ENCODE measurements at regions not wholly inside any gene's neighbourhood (a gene's known extent, or its start where the extent isn't known, plus 50 kb on each side); places are given as distances from the start of the nearest gene placed in this dataset.
A peak's percentile ranks its signal among the peaks of the same experiment; 100 is the strongest.

GRCh38 chr16:76195648-76196047 lies 81.6 kb upstream of the CNTNAP4 start:
- Histone ChIP-seq H3K9me3 (ENCODE audit: control insufficient read depth, insufficient read depth, low read length) (no peaks in the 10 kb centered on the region), H3K36me3 (ENCODE audit: control insufficient read depth, insufficient read depth, low read length) (no peaks in the 10 kb centered on the region), H3K9ac (ENCODE audit: low read depth, low read length) (no peak overlapping the region), H3K27me3 (ENCODE audit: control insufficient read depth, insufficient read depth, low read length) (peaks cover 4% of the 10 kb centered on the region; the same call in 1 of the 2 replicates), H3K4me3 (ENCODE audit: low read depth, low read length) (no peak overlapping the region), H3K4me1 (ENCODE audit: control insufficient read depth, insufficient read depth, low read length) (peaks cover 36% of the 10 kb centered on the region), H3K27ac (ENCODE audit: low read depth, low read length) (no peak overlapping the region)

DNA sequence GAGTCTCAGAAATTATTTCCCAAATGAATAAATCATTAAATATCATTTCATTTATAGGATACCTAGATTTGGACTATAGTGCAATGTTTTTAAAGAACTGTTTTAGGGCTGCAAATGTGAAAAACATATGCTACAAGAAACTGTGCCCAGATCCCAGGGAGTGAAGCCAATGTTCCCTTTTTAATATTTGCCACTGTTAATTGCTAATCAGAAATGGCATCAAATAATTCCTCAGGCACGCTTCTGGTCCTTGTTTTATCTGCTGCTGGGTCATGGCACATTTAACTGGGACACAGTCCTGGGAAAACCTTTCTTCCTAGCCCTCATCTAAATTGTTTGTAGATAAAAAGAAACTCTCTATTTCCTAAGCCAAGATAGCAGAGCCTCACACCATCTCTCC lies 79.3 kb upstream of the CNTNAP4 start:
- H3K9me3 ChIP-seq (ENCODE audit: control insufficient read depth, insufficient read depth, low read length), result no peaks in the 10 kb centered on the region
- peaks cover 49% of the 10 kb centered on the region for H3K4me1 ChIP-seq (ENCODE audit: control insufficient read depth, insufficient read depth, low read length)
- no peak overlapping the region for H3K9ac ChIP-seq (ENCODE audit: low read depth, low read length)
- no peak overlapping the region for H3K27ac ChIP-seq (ENCODE audit: low read depth, low read length)
- no peak overlapping the region for H3K4me3 ChIP-seq (ENCODE audit: low read depth, low read length)
- H3K27me3 ChIP-seq (ENCODE audit: control insufficient read depth, insufficient read depth, low read length), result peaks cover 4% of the 10 kb centered on the region; the same call in 1 of the 2 replicates
- no peaks in the 10 kb centered on the region for H3K36me3 ChIP-seq (ENCODE audit: control insufficient read depth, insufficient read depth, low read length)

DNA sequence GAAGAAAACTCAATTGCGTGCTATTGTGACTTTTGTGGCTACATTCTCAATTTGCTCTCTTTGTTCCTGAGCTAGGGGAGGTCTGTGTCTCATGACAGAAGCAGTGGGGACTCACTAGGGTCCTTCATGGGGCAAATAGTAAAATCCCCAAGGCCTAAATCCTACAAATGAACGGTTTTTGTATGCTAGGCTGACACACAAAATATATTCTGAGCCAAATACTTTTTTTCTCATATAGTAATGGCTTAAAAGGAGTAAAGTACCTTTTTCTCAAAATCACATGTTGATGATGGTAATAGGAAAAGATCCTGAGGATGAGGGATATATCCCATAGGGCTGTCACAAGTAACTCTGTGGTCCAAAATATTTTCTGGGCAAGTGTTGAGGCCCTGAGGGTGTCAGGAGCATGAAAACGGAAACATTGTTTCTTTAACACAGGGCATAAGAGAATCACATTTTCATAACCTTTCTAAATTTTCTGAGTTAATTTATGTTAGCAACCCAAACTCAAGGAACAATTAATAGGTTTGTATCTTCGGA lies 77.5 kb upstream of the CNTNAP4 start:
- Histone ChIP-seq H3K36me3 (ENCODE audit: control insufficient read depth, insufficient read depth, low read length) (no peaks in the 10 kb centered on the region), H3K27ac (ENCODE audit: low read depth, low read length) (peak overlapping the region; percentile 17), H3K9me3 (ENCODE audit: control insufficient read depth, insufficient read depth, low read length) (no peaks in the 10 kb centered on the region), H3K4me1 (ENCODE audit: control insufficient read depth, insufficient read depth, low read length) (peaks cover 30% of the 10 kb centered on the region), H3K9ac (ENCODE audit: low read depth, low read length) (no peak overlapping the region), H3K27me3 (ENCODE audit: control insufficient read depth, insufficient read depth, low read length) (peaks cover 4% of the 10 kb centered on the region; the same call in 1 of the 2 replicates), H3K4me3 (ENCODE audit: low read depth, low read length) (no peak overlapping the region)

DNA sequence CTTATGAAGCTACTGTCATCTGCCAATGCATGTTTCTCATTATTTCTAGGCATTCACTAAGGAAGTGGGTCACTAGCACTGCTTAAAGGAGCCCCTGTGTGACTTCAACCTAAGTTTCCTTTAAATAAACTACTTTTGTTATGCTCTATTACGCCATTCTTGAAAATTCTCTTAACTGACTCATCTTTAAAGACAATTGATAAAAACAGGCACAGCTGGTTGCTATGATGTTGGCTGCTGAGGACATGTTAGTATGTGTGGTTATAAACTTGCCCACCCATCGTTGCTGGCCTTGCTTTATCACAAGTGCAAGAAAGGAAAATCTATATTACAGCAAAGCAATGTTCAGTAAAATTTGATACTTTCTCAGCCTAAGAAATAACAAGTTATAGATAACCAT lies 75.8 kb upstream of the CNTNAP4 start:
- Histone ChIP-seq H3K36me3 (ENCODE audit: control insufficient read depth, insufficient read depth, low read length) (no peaks in the 10 kb centered on the region), H3K27me3 (ENCODE audit: control insufficient read depth, insufficient read depth, low read length) (no peaks in the 10 kb centered on the region), H3K9me3 (ENCODE audit: control insufficient read depth, insufficient read depth, low read length) (no peaks in the 10 kb centered on the region), H3K4me3 (ENCODE audit: low read depth, low read length) (no peak overlapping the region), H3K4me1 (ENCODE audit: control insufficient read depth, insufficient read depth, low read length) (peaks cover 24% of the 10 kb centered on the region), H3K9ac (ENCODE audit: low read depth, low read length) (no peak overlapping the region), H3K27ac (ENCODE audit: low read depth, low read length) (peak overlapping the region; percentile 67)

DNA sequence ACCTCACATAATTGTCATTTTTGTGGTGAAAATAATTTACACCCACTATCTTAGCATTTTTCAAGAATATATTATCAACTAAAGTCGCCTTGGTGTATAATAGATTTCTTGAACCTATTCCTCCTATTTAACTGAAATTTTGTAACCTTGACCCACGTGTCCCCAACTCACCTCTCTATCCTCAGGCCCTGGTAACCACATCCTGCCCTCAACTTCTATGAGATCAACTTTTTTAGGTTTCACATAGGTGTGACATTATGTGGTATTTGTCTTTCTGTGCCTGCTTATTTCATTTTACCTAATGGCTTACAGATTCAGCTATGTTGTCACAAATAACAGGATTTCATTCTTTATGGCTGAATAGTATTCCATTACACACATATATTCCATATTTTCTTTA lies 73.0 kb upstream of the CNTNAP4 start:
- Histone ChIP-seq H3K4me1 (ENCODE audit: control insufficient read depth, insufficient read depth, low read length) (peaks cover 44% of the 10 kb centered on the region), H3K27ac (ENCODE audit: low read depth, low read length) (no peak overlapping the region), H3K36me3 (ENCODE audit: control insufficient read depth, insufficient read depth, low read length) (no peaks in the 10 kb centered on the region)

DNA sequence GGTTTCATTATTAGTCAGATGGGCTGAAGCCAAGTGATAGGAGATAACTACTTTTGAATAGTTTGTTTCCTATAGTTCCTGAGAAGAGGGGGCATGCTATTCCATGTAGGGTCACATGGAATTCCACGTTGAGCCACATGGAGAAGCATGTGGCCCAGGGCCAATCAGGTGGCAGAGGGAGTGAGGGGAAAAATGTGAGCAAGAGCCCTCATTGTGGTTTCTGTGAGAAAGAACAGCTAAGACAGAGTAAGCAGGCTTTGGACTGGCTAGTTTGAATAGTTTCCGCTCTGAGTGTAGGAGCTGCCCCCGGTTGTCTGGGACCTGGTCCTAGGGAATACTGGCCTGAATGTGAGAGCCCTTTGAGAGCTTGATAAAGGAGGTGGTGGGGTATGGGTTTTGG lies 69.9 kb upstream of the CNTNAP4 start:
- no peaks in the 10 kb centered on the region for H3K27me3 ChIP-seq (ENCODE audit: control insufficient read depth, insufficient read depth, low read length)
- no peaks in the 10 kb centered on the region for H3K9me3 ChIP-seq (ENCODE audit: control insufficient read depth, insufficient read depth, low read length)
- H3K27ac ChIP-seq (ENCODE audit: low read depth, low read length), result peak overlapping the region; percentile 94
- H3K36me3 ChIP-seq (ENCODE audit: control insufficient read depth, insufficient read depth, low read length), result no peaks in the 10 kb centered on the region
- H3K4me1 ChIP-seq (ENCODE audit: control insufficient read depth, insufficient read depth, low read length), result peaks cover 40% of the 10 kb centered on the region
- H3K9ac ChIP-seq (ENCODE audit: low read depth, low read length), result no peak overlapping the region
- H3K4me3 ChIP-seq (ENCODE audit: low read depth, low read length), result no peak overlapping the region

More for the DNA sequence above, 73.0 kb upstream of the CNTNAP4 start:
- Histone ChIP-seq H3K9ac (ENCODE audit: low read depth, low read length) (no peak overlapping the region), H3K27me3 (ENCODE audit: control insufficient read depth, insufficient read depth, low read length) (no peaks in the 10 kb centered on the region), H3K4me3 (ENCODE audit: low read depth, low read length) (no peak overlapping the region), H3K9me3 (ENCODE audit: control insufficient read depth, insufficient read depth, low read length) (no peaks in the 10 kb centered on the region)

GRCh38 chr16:76210157-76210556 lies 67.0 kb upstream of the CNTNAP4 start:
- Histone ChIP-seq H3K9me3 (ENCODE audit: control insufficient read depth, insufficient read depth, low read length) (peaks cover 9% of the 10 kb centered on the region; the same call in 1 of the 2 replicates), H3K27ac (ENCODE audit: low read depth, low read length) (no peak overlapping the region), H3K27me3 (ENCODE audit: control insufficient read depth, insufficient read depth, low read length) (no peaks in the 10 kb centered on the region), H3K4me3 (ENCODE audit: low read depth, low read length) (no peak overlapping the region), H3K9ac (ENCODE audit: low read depth, low read length) (no peak overlapping the region), H3K36me3 (ENCODE audit: control insufficient read depth, insufficient read depth, low read length) (no peaks in the 10 kb centered on the region), H3K4me1 (ENCODE audit: control insufficient read depth, insufficient read depth, low read length) (peaks cover 44% of the 10 kb centered on the region)

- H3K27me3 ChIP-seq (ENCODE audit: control insufficient read depth, insufficient read depth, low read length), result peaks cover 10% of the 10 kb centered on the region
- H3K9ac ChIP-seq (ENCODE audit: low read depth, low read length), result no peak overlapping the region
- H3K4me3 ChIP-seq (ENCODE audit: low read depth, low read length), result no peak overlapping the region
- H3K4me1 ChIP-seq (ENCODE audit: control insufficient read depth, insufficient read depth, low read length), result peaks cover 30% of the 10 kb centered on the region
- H3K27ac ChIP-seq (ENCODE audit: low read depth, low read length), result no peak overlapping the region
- H3K36me3 ChIP-seq (ENCODE audit: control insufficient read depth, insufficient read depth, low read length), result no peaks in the 10 kb centered on the region
- H3K9me3 ChIP-seq (ENCODE audit: control insufficient read depth, insufficient read depth, low read length), result peaks cover 9% of the 10 kb centered on the region; the same call in 1 of the 2 replicates
Measured at GRCh38 chr16:76213860-76214259, 63.3 kb upstream of the CNTNAP4 start.

GRCh38 chr16:76214856-76215255 lies 62.3 kb upstream of the CNTNAP4 start:
- H3K27ac ChIP-seq (ENCODE audit: low read depth, low read length), result no peak overlapping the region
- peaks cover 20% of the 10 kb centered on the region for H3K4me1 ChIP-seq (ENCODE audit: control insufficient read depth, insufficient read depth, low read length)
- peaks cover 17% of the 10 kb centered on the region for H3K27me3 ChIP-seq (ENCODE audit: control insufficient read depth, insufficient read depth, low read length)
- H3K9me3 ChIP-seq (ENCODE audit: control insufficient read depth, insufficient read depth, low read length), result peaks cover 9% of the 10 kb centered on the region; the same call in 1 of the 2 replicates
- no peaks in the 10 kb centered on the region for H3K36me3 ChIP-seq (ENCODE audit: control insufficient read depth, insufficient read depth, low read length)
- H3K4me3 ChIP-seq (ENCODE audit: low read depth, low read length), result no peak overlapping the region
- H3K9ac ChIP-seq (ENCODE audit: low read depth, low read length), result no peak overlapping the region

GRCh38 chr16:76222087-76222486 lies 55.1 kb upstream of the CNTNAP4 start:
- H3K9me3 ChIP-seq (ENCODE audit: control insufficient read depth, insufficient read depth, low read length), result no peaks in the 10 kb centered on the region
- no peak overlapping the region for H3K4me3 ChIP-seq (ENCODE audit: low read depth, low read length)
- no peaks in the 10 kb centered on the region for H3K36me3 ChIP-seq (ENCODE audit: control insufficient read depth, insufficient read depth, low read length)
- H3K27ac ChIP-seq (ENCODE audit: low read depth, low read length), result peak overlapping the region; percentile 70
- no peak overlapping the region for H3K9ac ChIP-seq (ENCODE audit: low read depth, low read length)
- peaks cover 20% of the 10 kb centered on the region for H3K4me1 ChIP-seq (ENCODE audit: control insufficient read depth, insufficient read depth, low read length)
- peaks cover 80% of the 10 kb centered on the region for H3K27me3 ChIP-seq (ENCODE audit: control insufficient read depth, insufficient read depth, low read length)

- Histone ChIP-seq H3K9ac (ENCODE audit: low read depth, low read length) (no peak overlapping the region), H3K36me3 (ENCODE audit: control insufficient read depth, insufficient read depth, low read length) (no peaks in the 10 kb centered on the region), H3K9me3 (ENCODE audit: control insufficient read depth, insufficient read depth, low read length) (no peaks in the 10 kb centered on the region), H3K27me3 (ENCODE audit: control insufficient read depth, insufficient read depth, low read length) (peaks cover 72% of the 10 kb centered on the region), H3K4me1 (ENCODE audit: control insufficient read depth, insufficient read depth, low read length) (peaks cover 20% of the 10 kb centered on the region), H3K27ac (ENCODE audit: low read depth, low read length) (peak overlapping the region; percentile 70), H3K4me3 (ENCODE audit: low read depth, low read length) (no peak overlapping the region)
Measured at GRCh38 chr16:76222853-76223252, 54.3 kb upstream of the CNTNAP4 start.

Measured in HUES48 (cell line).